Caco-2 (cell line): ENCODE measurements at regions not wholly inside any gene's neighbourhood (a gene's known extent, or its start where the extent isn't known, plus 50 kb on each side); places are given as distances from the start of the nearest gene placed in this dataset.

Experiments
- BruUV-seq: library from RNA; stranded (reverse); fragments of 400-500 nt; replicated peaks from 2 replicates; lab custom pipeline; 2021; lab: Mats Ljungman, UMichigan
- CTCF ChIA-PET: fragments of 300-600 bp; sonication (Branson Sonifier 250); formaldehyde crosslinking; loops from one replicate; lab custom pipeline; 2022; ENCODE audit warnings: antibody characterized with exemption; lab: Charles Lee
- POLR2A ChIA-PET: fragments of 300-600 bp; sonication (Branson Sonifier 250); formaldehyde crosslinking; loops from one replicate; lab custom pipeline; 2022; ENCODE audit warnings: antibody characterized with exemption; lab: Charles Lee
- DNase-seq, 2 experiments: peaks; one replicate each; pipeline versions ENCODE4 v3.0.0 to v3.0.0-alpha.2; 2020 to 2022
- H3K27me3 ChIP-seq: replicated peaks from 2 replicates; pipeline ENCODE4 v1.6.0; 2011; ENCODE audit warnings: low read length; ENCODE audit not compliant: control insufficient read depth, insufficient read depth
- H3K36me3 ChIP-seq: 2 replicates; pipeline ENCODE4 v1.5.1; 2011; ENCODE audit warnings: low read length; ENCODE audit not compliant: control insufficient read depth, insufficient read depth
- H3K4me1 ChIP-seq: fragments of 250-450 bp; sonication (Bioruptor Pico); 2 replicates; pipeline ENCODE4 v1.5.1; 2020; ENCODE audit warnings: mild to moderate bottlenecking
- H3K4me3 ChIP-seq: 2 replicates; pipeline ENCODE4 v1.5.1; 2011; ENCODE audit warnings: low read depth, mild to moderate bottlenecking, control low read depth, low read length
- H3K9me3 ChIP-seq: fragments of 250-450 bp; sonication (Bioruptor Pico); 2 replicates; pipeline ENCODE4 v1.5.1; 2020; ENCODE audit warnings: mild to moderate bottlenecking, moderate library complexity
- H3K27ac Mint-ChIP-seq: one replicate; pipeline ENCODE4 v1.8.0; 2022; ENCODE audit warnings: mixed read lengths; ENCODE audit not compliant: unreplicated experiment
- H3K27me3 Mint-ChIP-seq: one replicate; pipeline ENCODE4 v1.8.0; 2022; ENCODE audit warnings: mixed read lengths; ENCODE audit not compliant: insufficient read depth, unreplicated experiment
- H3K36me3 Mint-ChIP-seq: one replicate; pipeline ENCODE4 v1.8.0; 2022; ENCODE audit warnings: mild to moderate bottlenecking, mixed read lengths; ENCODE audit not compliant: insufficient read depth, unreplicated experiment
- H3K4me1 Mint-ChIP-seq: one replicate; pipeline ENCODE4 v1.8.0; 2022; ENCODE audit warnings: low read depth, mixed read lengths; ENCODE audit not compliant: unreplicated experiment
- H3K4me3 Mint-ChIP-seq: one replicate; pipeline ENCODE4 v1.8.0; 2022; ENCODE audit warnings: mild to moderate bottlenecking, moderate library complexity, mixed read lengths; ENCODE audit not compliant: unreplicated experiment
- H3K9me3 Mint-ChIP-seq: one replicate; pipeline ENCODE4 v1.8.0; 2022; ENCODE audit warnings: mixed read lengths; ENCODE audit not compliant: unreplicated experiment
- CTCF ChIP-seq, 2 experiments: fragments of 200-600 bp in 1 of 2; IDR thresholded peaks; 1 replicate in 1 of 2; 2 replicates in 1 of 2; pipeline versions ENCODE4 v1.5.1 to v1.8.0; 2011 to 2022; ENCODE audit warnings: antibody characterized with exemption in 1 of 2, control low read depth in 1 of 2, inconsistent platforms in 1 of 2, low read depth in 1 of 2, low read length in 1 of 2, mild to moderate bottlenecking in 1 of 2, moderate library complexity in 1 of 2; ENCODE audit not compliant: insufficient read depth in 1 of 2, severe bottlenecking in 1 of 2, unreplicated experiment in 1 of 2
- intact Hi-C: fragments of 100-400 bp; cut with micrococcal nuclease; formaldehyde crosslinking; loops from one replicate; pipeline ENCODE4 v1.10.0; 2022; ENCODE audit not compliant: unreplicated experiment

- no peak overlapping the region for H3K4me3 ChIP-seq
- no peak for TF ChIP-seq CTCF (IDR thresholded peaks at IDR 0.05; ENCODE audit: insufficient read depth in 1 of 2, low read depth in 1 of 2, low read length in 1 of 2, severe bottlenecking in 1 of 2, unreplicated experiment in 1 of 2)
- peaks cover 5% of the 10 kb centered on the region; the same call in 1 of the 2 replicates for H3K9me3 ChIP-seq
- no peaks in the 10 kb centered on the region for H3K36me3 ChIP-seq
- peaks cover 41% of the 10 kb centered on the region for H3K4me1 ChIP-seq
- DNase-seq = no peak
- ChIA-PET POLR2A (interaction anchor here (1.1 kb wide), 1 partner anchor 202 kb away, joined by 3 read pairs; no protein-coding TSS in a partner anchor), CTCF (no interaction called here)
- Mint-ChIP-seq H3K9me3 (no peaks in the 10 kb centered on the region), H3K4me3 (no peak overlapping the region), H3K27me3 (no peaks in the 10 kb centered on the region), H3K4me1 (no peaks in the 10 kb centered on the region), H3K27ac (peak overlapping the region; percentile 51), H3K36me3 (no peaks in the 10 kb centered on the region)
- intact Hi-C loops = loop anchor here (10.0 kb wide), 1 partner anchor 76 kb away; no protein-coding TSS in a partner anchor
- TSS peak; percentile 94 for BruUV-seq
- no peaks in the 10 kb centered on the region for H3K27me3 ChIP-seq
Measured at GRCh38 chr5:173688703-173689102, 72.3 kb upstream of the BOD1 start.

GRCh38 chr5:173689171-173689736 is 72.8 kb upstream of the BOD1 start:
- Mint-ChIP-seq H3K9me3 (no peaks in the 10 kb centered on the region), H3K27ac (peak overlapping the region; percentile 55), H3K4me1 (no peaks in the 10 kb centered on the region), H3K36me3 (no peaks in the 10 kb centered on the region), H3K4me3 (no peak overlapping the region), H3K27me3 (no peaks in the 10 kb centered on the region)
- Histone ChIP-seq H3K4me1 (peaks cover 45% of the 10 kb centered on the region), H3K9me3 (peaks cover 10% of the 10 kb centered on the region; the same call in 1 of the 2 replicates), H3K36me3 (no peaks in the 10 kb centered on the region), H3K27me3 (no peaks in the 10 kb centered on the region), H3K4me3 (no peak overlapping the region)
- ChIA-PET CTCF (no interaction called here), POLR2A (interaction anchor here (1.1 kb wide), 1 partner anchor 201 kb away, joined by 3 read pairs; no protein-coding TSS in a partner anchor)
- intact Hi-C loops = loop anchor here (10.0 kb wide), 1 partner anchor 76 kb away; no protein-coding TSS in a partner anchor
- TF ChIP-seq CTCF (IDR thresholded peaks at IDR 0.05; ENCODE audit: insufficient read depth in 1 of 2, low read depth in 1 of 2, low read length in 1 of 2, severe bottlenecking in 1 of 2, unreplicated experiment in 1 of 2) = no peak
- BruUV-seq = no TSS peak
- DNase-seq = peak; percentile 65 to 73

- Histone ChIP-seq H3K4me1 (peaks cover 45% of the 10 kb centered on the region), H3K27me3 (no peaks in the 10 kb centered on the region), H3K36me3 (no peaks in the 10 kb centered on the region), H3K4me3 (no peak overlapping the region), H3K9me3 (peaks cover 10% of the 10 kb centered on the region; the same call in 1 of the 2 replicates)
- TF ChIP-seq CTCF (IDR thresholded peaks at IDR 0.05; ENCODE audit: insufficient read depth in 1 of 2, low read depth in 1 of 2, low read length in 1 of 2, severe bottlenecking in 1 of 2, unreplicated experiment in 1 of 2) = peak in 1 of 2 experiments; percentile 4
- POLR2A ChIA-PET = interaction anchor here (1.1 kb wide), 1 partner anchor 201 kb away, joined by 3 read pairs; no protein-coding TSS in a partner anchor
- Mint-ChIP-seq H3K4me1 (no peaks in the 10 kb centered on the region), H3K9me3 (no peaks in the 10 kb centered on the region), H3K27ac (peak overlapping the region; percentile 55), H3K4me3 (no peak overlapping the region), H3K36me3 (no peaks in the 10 kb centered on the region), H3K27me3 (no peaks in the 10 kb centered on the region)
- intact Hi-C loops = loop anchor here (10.0 kb wide), 1 partner anchor 75 kb away; no protein-coding TSS in a partner anchor
- CTCF ChIA-PET = interaction anchor here (0.8 kb wide), 1 partner anchor 18 kb away, joined by 4 read pairs; no protein-coding TSS in a partner anchor
- TSS peak; percentile 97 for BruUV-seq
- no peak for DNase-seq
Measured at GRCh38 chr5:173689737-173690360, 73.4 kb upstream of the BOD1 start.
